ENCODE measurements at regions not wholly inside any gene's neighbourhood (a gene's known extent, or its start where the extent isn't known, plus 50 kb on each side); places are given as distances from the start of the nearest gene placed in this dataset.
"Not testable (repeated sequence)": the region's sequence is repeated elsewhere in the genome, so short reads cannot be mapped to it uniquely, and the experiment has no call there.

GRCh38 chr1:98126740-98127139, 205.9 kb upstream of the DPYD start:
- Histone ChIP-seq H3K27me3 (replicated peaks in 2 of 5; ENCODE audit: control insufficient read depth in 4 of 5, insufficient read depth in 5 of 5, low read length in 4 of 5) (peaks cover 0 to 3% (median 0%) of the 10 kb centered on the region in 5 experiments), H3K4me1 (ENCODE audit: control extremely low read depth in 1 of 4, control insufficient read depth in 4 of 4, insufficient read depth in 4 of 4, low read length in 3 of 4) (no peaks in the 10 kb centered on the region), H3K27ac (ENCODE audit: insufficient read depth in 1 of 2, low read depth in 1 of 2, low read length in 2 of 2, poor library complexity in 1 of 2, severe bottlenecking in 2 of 2) (no peak overlapping the region), H3K4me3 (ENCODE audit: control insufficient read depth in 1 of 7, extremely low read depth in 1 of 7, insufficient read depth in 4 of 7, low read depth in 2 of 7, low read length in 6 of 7) (no peak overlapping the region), H3K36me3 (ENCODE audit: control insufficient read depth in 4 of 4, insufficient read depth in 4 of 4, low read length in 3 of 4) (no peaks in the 10 kb centered on the region), H3K9me3 (ENCODE audit: control extremely low read depth in 1 of 5, control insufficient read depth in 4 of 5, insufficient read depth in 2 of 5, low read depth in 1 of 5, low read length in 4 of 5) (no peaks in the 10 kb centered on the region)
- POLR2A ChIA-PET = no interaction called here
- CTCF ChIA-PET = no interaction called here
- DNase-seq = no peak

DNA sequence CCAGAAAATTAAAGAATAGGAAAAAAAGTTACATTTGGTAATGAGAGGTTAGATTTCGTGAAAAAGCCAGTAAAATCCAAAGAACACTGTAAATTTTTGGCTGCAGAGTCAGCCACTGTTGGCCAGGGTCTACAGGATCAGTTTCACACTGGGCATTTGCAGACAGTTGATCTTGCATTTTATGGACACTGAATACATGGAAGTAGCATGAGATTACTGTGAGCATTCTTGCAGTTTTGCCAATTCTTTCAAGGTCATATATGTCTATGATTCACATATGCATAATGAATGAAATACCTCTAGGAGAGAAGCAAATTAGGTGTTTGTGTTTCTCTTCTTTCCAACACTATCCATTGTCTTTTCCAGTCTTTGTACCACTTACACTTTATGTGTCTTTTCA, 200.8 kb upstream of the DPYD start:
- WGBS (ENCODE audit: insufficient coverage) = 0% methylated on average over 1 of the region's 1 CpG
- POLR2A ChIA-PET = no interaction called here
- DNase-seq = no peak
- no peaks in the 10 kb centered on the region for H3K27me3 ChIP-seq (replicated peaks in 2 of 5; ENCODE audit: control insufficient read depth in 4 of 5, insufficient read depth in 5 of 5, low read length in 4 of 5)
- CTCF ChIA-PET = no interaction called here
- H3K27ac ChIP-seq (ENCODE audit: insufficient read depth in 1 of 2, low read depth in 1 of 2, low read length in 2 of 2, poor library complexity in 1 of 2, severe bottlenecking in 2 of 2) = no peak overlapping the region
- H3K9me3 ChIP-seq (ENCODE audit: control extremely low read depth in 1 of 5, control insufficient read depth in 4 of 5, insufficient read depth in 2 of 5, low read depth in 1 of 5, low read length in 4 of 5) = no peaks in the 10 kb centered on the region
- H3K36me3 ChIP-seq (ENCODE audit: control insufficient read depth in 4 of 4, insufficient read depth in 4 of 4, low read length in 3 of 4) = no peaks in the 10 kb centered on the region
- H3K4me1 ChIP-seq (ENCODE audit: control extremely low read depth in 1 of 4, control insufficient read depth in 4 of 4, insufficient read depth in 4 of 4, low read length in 3 of 4) = no peaks in the 10 kb centered on the region
- H3K4me3 ChIP-seq (ENCODE audit: control insufficient read depth in 1 of 7, extremely low read depth in 1 of 7, insufficient read depth in 4 of 7, low read depth in 2 of 7, low read length in 6 of 7) = no peak overlapping the region

DNA sequence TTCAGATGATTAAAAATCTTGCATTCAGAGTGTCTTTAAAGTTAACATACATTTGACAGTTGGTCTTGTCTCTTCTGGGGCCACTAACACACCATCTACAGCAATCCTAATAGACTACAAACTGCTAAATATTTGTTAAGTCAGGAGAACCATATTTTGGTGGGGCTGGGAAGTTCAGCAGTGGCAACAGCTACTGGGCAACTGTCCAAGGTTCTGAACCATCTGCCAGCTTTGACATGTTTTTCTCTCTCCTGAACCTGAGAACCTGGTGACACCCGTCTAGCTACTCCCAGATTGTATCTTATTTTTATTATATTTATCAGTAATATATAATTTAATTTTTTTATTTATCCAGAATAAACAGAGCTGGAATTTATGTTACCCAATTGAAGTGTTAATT, 199.0 kb upstream of the DPYD start:
- CTCF ChIA-PET = no interaction called here
- no CpG with 5 or more reads among the region's 1 CpG for WGBS (ENCODE audit: insufficient coverage)
- POLR2A ChIA-PET = no interaction called here
- Histone ChIP-seq H3K4me1 (ENCODE audit: control extremely low read depth in 1 of 4, control insufficient read depth in 4 of 4, insufficient read depth in 4 of 4, low read length in 3 of 4) (no peaks in the 10 kb centered on the region), H3K36me3 (ENCODE audit: control insufficient read depth in 4 of 4, insufficient read depth in 4 of 4, low read length in 3 of 4) (no peaks in the 10 kb centered on the region), H3K27me3 (replicated peaks in 2 of 5; ENCODE audit: control insufficient read depth in 4 of 5, insufficient read depth in 5 of 5, low read length in 4 of 5) (no peaks in the 10 kb centered on the region), H3K9me3 (ENCODE audit: control extremely low read depth in 1 of 5, control insufficient read depth in 4 of 5, insufficient read depth in 2 of 5, low read depth in 1 of 5, low read length in 4 of 5) (no peaks in the 10 kb centered on the region), H3K27ac (ENCODE audit: insufficient read depth in 1 of 2, low read depth in 1 of 2, low read length in 2 of 2, poor library complexity in 1 of 2, severe bottlenecking in 2 of 2) (no peak overlapping the region), H3K4me3 (ENCODE audit: control insufficient read depth in 1 of 7, extremely low read depth in 1 of 7, insufficient read depth in 4 of 7, low read depth in 2 of 7, low read length in 6 of 7) (no peak overlapping the region)
- peak in 2 of 3 donors; percentile 36 to 39 for DNase-seq

GRCh38 chr1:98113811-98114210, 193.0 kb upstream of the DPYD start:
- no peaks in the 10 kb centered on the region for H3K9me3 ChIP-seq (ENCODE audit: control extremely low read depth in 1 of 5, control insufficient read depth in 4 of 5, insufficient read depth in 2 of 5, low read depth in 1 of 5, low read length in 4 of 5)
- no peak for DNase-seq
- no CpG with 5 or more reads among the region's 1 CpG for WGBS (ENCODE audit: insufficient coverage)
- no peaks in the 10 kb centered on the region for H3K4me1 ChIP-seq (ENCODE audit: control extremely low read depth in 1 of 4, control insufficient read depth in 4 of 4, insufficient read depth in 4 of 4, low read length in 3 of 4)
- ChIA-PET POLR2A (no interaction called here), CTCF (no interaction called here)
- H3K27me3 ChIP-seq (replicated peaks in 2 of 5; ENCODE audit: control insufficient read depth in 4 of 5, insufficient read depth in 5 of 5, low read length in 4 of 5) = no peaks in the 10 kb centered on the region
- no peaks in the 10 kb centered on the region for H3K36me3 ChIP-seq (ENCODE audit: control insufficient read depth in 4 of 4, insufficient read depth in 4 of 4, low read length in 3 of 4)
- no peak overlapping the region for H3K4me3 ChIP-seq (ENCODE audit: control insufficient read depth in 1 of 7, extremely low read depth in 1 of 7, insufficient read depth in 4 of 7, low read depth in 2 of 7, low read length in 6 of 7)
- H3K27ac ChIP-seq (ENCODE audit: insufficient read depth in 1 of 2, low read depth in 1 of 2, low read length in 2 of 2, poor library complexity in 1 of 2, severe bottlenecking in 2 of 2) = no peak overlapping the region

- no peak for DNase-seq
- Histone ChIP-seq H3K4me1 (ENCODE audit: control extremely low read depth in 1 of 4, control insufficient read depth in 4 of 4, insufficient read depth in 4 of 4, low read length in 3 of 4) (no peaks in the 10 kb centered on the region), H3K9me3 (ENCODE audit: control extremely low read depth in 1 of 5, control insufficient read depth in 4 of 5, insufficient read depth in 2 of 5, low read depth in 1 of 5, low read length in 4 of 5) (peaks cover 0 to 5% (median 2%) of the 10 kb centered on the region in 5 experiments), H3K27ac (ENCODE audit: insufficient read depth in 1 of 2, low read depth in 1 of 2, low read length in 2 of 2, poor library complexity in 1 of 2, severe bottlenecking in 2 of 2) (no peak overlapping the region), H3K4me3 (ENCODE audit: control insufficient read depth in 1 of 7, extremely low read depth in 1 of 7, insufficient read depth in 4 of 7, low read depth in 2 of 7, low read length in 6 of 7) (no peak overlapping the region), H3K27me3 (replicated peaks in 2 of 5; ENCODE audit: control insufficient read depth in 4 of 5, insufficient read depth in 5 of 5, low read length in 4 of 5) (no peaks in the 10 kb centered on the region), H3K36me3 (ENCODE audit: control insufficient read depth in 4 of 4, insufficient read depth in 4 of 4, low read length in 3 of 4) (no peaks in the 10 kb centered on the region)
- POLR2A ChIA-PET = no interaction called here
- CTCF ChIA-PET = interaction anchor here (0.8 to 0.9 kb wide), 2 partner anchors 15 to 31 kb away, joined by 3 read pairs; no protein-coding TSS in a partner anchor
- WGBS (ENCODE audit: insufficient coverage) = 89% methylated on average over 1 of the region's 2 CpGs
Measured at GRCh38 chr1:98112626-98113025, 191.8 kb upstream of the DPYD start.

DNA sequence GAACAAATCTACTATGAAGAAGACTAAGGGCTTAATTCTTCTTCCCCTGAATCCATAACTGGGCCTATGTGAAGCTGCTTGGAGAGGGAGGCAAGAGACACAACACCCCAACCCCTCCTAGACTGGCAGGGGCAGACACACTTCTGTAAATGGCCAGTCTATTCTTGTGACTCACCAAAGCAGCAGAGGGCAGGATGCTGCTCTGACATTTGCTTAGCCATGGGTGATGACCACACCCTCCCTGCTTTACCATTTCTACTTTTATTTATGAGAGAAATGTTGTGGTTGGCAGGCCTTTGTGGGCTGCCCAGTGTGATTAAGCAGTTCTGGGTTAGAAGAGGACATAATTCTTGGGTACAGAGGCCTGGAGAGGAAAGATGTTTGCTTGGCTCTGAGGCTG, 189.8 kb upstream of the DPYD start:
- DNase-seq = peak in 2 of 3 donors; percentile 15 to 52
- POLR2A ChIA-PET = no interaction called here

DNA sequence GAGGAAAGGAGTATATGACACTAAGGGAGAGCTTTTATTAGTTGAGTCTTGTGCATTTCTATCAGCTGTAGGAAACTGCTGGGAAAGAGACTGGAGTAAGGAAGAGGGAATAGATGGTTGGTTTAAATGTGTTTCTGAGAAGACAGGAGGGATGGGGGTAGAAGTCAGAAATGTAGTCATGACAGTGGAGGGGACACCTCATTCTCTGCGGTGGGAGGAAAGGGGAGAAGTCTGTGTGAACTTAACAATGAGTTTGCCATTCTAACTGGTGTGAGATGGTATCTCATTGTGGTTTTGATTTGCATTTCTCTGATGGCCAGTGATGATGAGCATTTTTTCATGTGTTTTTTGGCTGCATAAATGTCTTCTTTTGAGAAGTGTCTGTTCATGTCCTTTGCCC, 187.5 kb upstream of the DPYD start:
- 89% methylated on average over 1 of the region's 1 CpG for WGBS (ENCODE audit: insufficient coverage)
- H3K4me3 ChIP-seq (ENCODE audit: control insufficient read depth in 1 of 7, extremely low read depth in 1 of 7, insufficient read depth in 4 of 7, low read depth in 2 of 7, low read length in 6 of 7); H3K4me1 ChIP-seq (ENCODE audit: control extremely low read depth in 1 of 4, control insufficient read depth in 4 of 4, insufficient read depth in 4 of 4, low read length in 3 of 4); H3K27me3 ChIP-seq (replicated peaks in 2 of 5; ENCODE audit: control insufficient read depth in 4 of 5, insufficient read depth in 5 of 5, low read length in 4 of 5); H3K36me3 ChIP-seq (ENCODE audit: control insufficient read depth in 4 of 4, insufficient read depth in 4 of 4, low read length in 3 of 4); H3K27ac ChIP-seq (ENCODE audit: insufficient read depth in 1 of 2, low read depth in 1 of 2, low read length in 2 of 2, poor library complexity in 1 of 2, severe bottlenecking in 2 of 2); DNase-seq; POLR2A ChIA-PET; CTCF ChIA-PET: not testable (repeated sequence)
- H3K9me3 ChIP-seq (ENCODE audit: control extremely low read depth in 1 of 5, control insufficient read depth in 4 of 5, insufficient read depth in 2 of 5, low read depth in 1 of 5, low read length in 4 of 5) = peaks cover 0 to 14% (median 2%) of the 10 kb centered on the region in 5 experiments

More for the DNA sequence above, 189.8 kb upstream of the DPYD start:
- no peak overlapping the region for H3K27ac ChIP-seq (ENCODE audit: insufficient read depth in 1 of 2, low read depth in 1 of 2, low read length in 2 of 2, poor library complexity in 1 of 2, severe bottlenecking in 2 of 2)
- no peaks in the 10 kb centered on the region for H3K36me3 ChIP-seq (ENCODE audit: control insufficient read depth in 4 of 4, insufficient read depth in 4 of 4, low read length in 3 of 4)
- no peaks in the 10 kb centered on the region for H3K27me3 ChIP-seq (replicated peaks in 2 of 5; ENCODE audit: control insufficient read depth in 4 of 5, insufficient read depth in 5 of 5, low read length in 4 of 5)
- peaks cover 0 to 14% (median 2%) of the 10 kb centered on the region in 5 experiments for H3K9me3 ChIP-seq (ENCODE audit: control extremely low read depth in 1 of 5, control insufficient read depth in 4 of 5, insufficient read depth in 2 of 5, low read depth in 1 of 5, low read length in 4 of 5)
- CTCF ChIA-PET = no interaction called here
- H3K4me1 ChIP-seq (ENCODE audit: control extremely low read depth in 1 of 4, control insufficient read depth in 4 of 4, insufficient read depth in 4 of 4, low read length in 3 of 4) = no peaks in the 10 kb centered on the region
- H3K4me3 ChIP-seq (ENCODE audit: control insufficient read depth in 1 of 7, extremely low read depth in 1 of 7, insufficient read depth in 4 of 7, low read depth in 2 of 7, low read length in 6 of 7) = no peak overlapping the region

Data from common myeloid progenitor, CD34-positive (primary cell).